ENCODE measurements at regions not wholly inside any gene's neighbourhood (a gene's known extent, or its start where the extent isn't known, plus 50 kb on each side); places are given as distances from the start of the nearest gene placed in this dataset.

- no peak for DNase-seq (ENCODE audit: low read depth in 2 of 3, low spot score in 2 of 3)
Measured at GRCh38 chr15:81502439-81502838, 128.4 kb upstream of the TMC3 start.

- no peak for DNase-seq (ENCODE audit: low read depth in 2 of 3, low spot score in 2 of 3)
Measured at GRCh38 chr15:81500081-81500480, 126.1 kb upstream of the TMC3 start.

- no peak for DNase-seq (ENCODE audit: low read depth in 2 of 3, low spot score in 2 of 3)
Measured at GRCh38 chr15:81498294-81498693, 124.3 kb upstream of the TMC3 start.

GRCh38 chr15:81497238-81497637 is 123.2 kb upstream of the TMC3 start:
- DNase-seq (ENCODE audit: low read depth in 2 of 3, low spot score in 2 of 3) = no peak

GRCh38 chr15:81495780-81496467 is 121.9 kb upstream of the TMC3 start:
- no peak for DNase-seq (ENCODE audit: low read depth in 2 of 3, low spot score in 2 of 3)

- DNase-seq (ENCODE audit: low read depth in 2 of 3, low spot score in 2 of 3) = no peak
Measured at GRCh38 chr15:81492969-81493645, 119.1 kb upstream of the TMC3 start.

- DNase-seq (ENCODE audit: low read depth in 2 of 3, low spot score in 2 of 3) = no peak
Measured at GRCh38 chr15:81492331-81492968, 118.4 kb upstream of the TMC3 start.

- DNase-seq (ENCODE audit: low read depth in 2 of 3, low spot score in 2 of 3) = no peak
Measured at GRCh38 chr15:81491414-81492096, 117.5 kb upstream of the TMC3 start.

- no peak for DNase-seq (ENCODE audit: low read depth in 2 of 3, low spot score in 2 of 3)
Measured at GRCh38 chr15:81485806-81486205, 111.8 kb upstream of the TMC3 start.

- no peak for DNase-seq (ENCODE audit: low read depth in 2 of 3, low spot score in 2 of 3)
Measured at GRCh38 chr15:81484086-81484955, 110.3 kb upstream of the TMC3 start.

- no peak for DNase-seq (ENCODE audit: low read depth in 2 of 3, low spot score in 2 of 3)
Measured at GRCh38 chr15:81483496-81483895, 109.5 kb upstream of the TMC3 start.

- DNase-seq (ENCODE audit: low read depth in 2 of 3, low spot score in 2 of 3) = no peak
Measured at GRCh38 chr15:81481346-81481745, 107.3 kb upstream of the TMC3 start.

GRCh38 chr15:81480645-81481053 is 106.6 kb upstream of the TMC3 start:
- DNase-seq (ENCODE audit: low read depth in 2 of 3, low spot score in 2 of 3) = peak; percentile 17 to 78 (median 51)

- DNase-seq (ENCODE audit: low read depth in 2 of 3, low spot score in 2 of 3) = no peak
Measured at GRCh38 chr15:81478354-81478753, 104.3 kb upstream of the TMC3 start.

- no peak for DNase-seq (ENCODE audit: low read depth in 2 of 3, low spot score in 2 of 3)
Measured at GRCh38 chr15:81475926-81476325, 101.9 kb upstream of the TMC3 start.

GRCh38 chr15:81475471-81475870 is 101.5 kb upstream of the TMC3 start:
- no peak for DNase-seq (ENCODE audit: low read depth in 2 of 3, low spot score in 2 of 3)

- DNase-seq (ENCODE audit: low read depth in 2 of 3, low spot score in 2 of 3) = no peak
Measured at GRCh38 chr15:81473946-81474345, 99.9 kb upstream of the TMC3 start.

- DNase-seq (ENCODE audit: low read depth in 2 of 3, low spot score in 2 of 3) = no peak
Measured at GRCh38 chr15:81473177-81473576, 99.2 kb upstream of the TMC3 start.

- DNase-seq (ENCODE audit: low read depth in 2 of 3, low spot score in 2 of 3) = no peak
Measured at GRCh38 chr15:81471151-81471550, 97.1 kb upstream of the TMC3 start.

GRCh38 chr15:81469154-81469553 is 95.1 kb upstream of the TMC3 start:
- no peak for DNase-seq (ENCODE audit: low read depth in 2 of 3, low spot score in 2 of 3)

Measured in hematopoietic multipotent progenitor cell (in vitro differentiated cells).